Mucosa of descending colon (tissue), 3 donors: ENCODE measurements at regions not wholly inside any gene's neighbourhood (a gene's known extent, or its start where the extent isn't known, plus 50 kb on each side); places are given as distances from the start of the nearest gene placed in this dataset.

Source experiments
- ATAC-seq: fragments of 200-7000 bp; cut with Tn5 transposase; one replicate; pipeline ENCODE4 v1.9.1; 2020; ENCODE audit warnings: mild to moderate bottlenecking, moderate library complexity
- DNase-seq, 3 donors: peaks; one replicate each; pipeline ENCODE4 v3.0.0-alpha.2; 2020
- H3K36me3 ChIP-seq: fragments of 200-600 bp; one replicate; pipeline ENCODE4 v1.8.0; 2021; ENCODE audit warnings: low read depth, mild to moderate bottlenecking
- H3K4me1 ChIP-seq: fragments of 200-600 bp; one replicate; pipeline ENCODE4 v1.8.0; 2021; ENCODE audit warnings: low read depth, mild to moderate bottlenecking
- H3K4me3 ChIP-seq: fragments of 200-600 bp; one replicate; pipeline ENCODE4 v1.8.0; 2021; ENCODE audit warnings: mild to moderate bottlenecking
- H3K9me3 ChIP-seq: fragments of 200-600 bp; one replicate; pipeline ENCODE4 v1.8.0; 2021; ENCODE audit warnings: mild to moderate bottlenecking
- intact Hi-C, 2 donors: fragments of 100-400 bp; cut with DNase I in 1 of 2; cut with micrococcal nuclease in 1 of 2; formaldehyde crosslinking; loops; one replicate each; pipeline versions ENCODE4 v1.11.0 to v1.11.1; 2022; cut with DNase I, micrococcal nuclease
- TF ChIP-seq, protein P1 (sequence below): fragments of 200-600 bp; IDR thresholded peaks from one replicate; pipeline ENCODE4 v1.8.0; 2022; ENCODE audit warnings: antibody characterized with exemption, mild to moderate bottlenecking
- donor health status: DM: no; HTN: no; CAD: no; lungs with moderate emphysema.
- donor health status: DM: no; HTN: no; CAD: no.
- donor health status: DM: no; HTN: yes; CAD: no.

DNA sequence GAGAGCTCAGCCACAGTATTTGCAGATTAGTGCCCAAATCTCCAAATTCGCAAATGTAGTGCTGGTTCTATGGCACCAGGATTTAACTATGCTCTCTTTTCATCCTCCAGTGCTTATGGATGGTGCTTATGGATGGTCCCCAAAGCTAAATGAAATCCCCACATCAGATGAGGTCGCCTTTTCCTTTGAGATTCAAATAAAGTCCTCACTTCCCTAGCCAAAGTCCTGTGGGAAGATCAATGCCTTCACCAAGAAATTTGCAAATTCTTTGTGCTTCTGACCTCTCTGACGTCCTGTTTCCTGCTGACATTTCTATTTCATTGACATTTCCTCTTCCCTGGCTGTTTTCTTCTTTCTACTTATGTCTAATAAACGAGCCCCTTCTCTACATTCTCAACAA, 1077.0 kb upstream of the C9orf72 start:
- TF ChIP-seq, protein P1, sequence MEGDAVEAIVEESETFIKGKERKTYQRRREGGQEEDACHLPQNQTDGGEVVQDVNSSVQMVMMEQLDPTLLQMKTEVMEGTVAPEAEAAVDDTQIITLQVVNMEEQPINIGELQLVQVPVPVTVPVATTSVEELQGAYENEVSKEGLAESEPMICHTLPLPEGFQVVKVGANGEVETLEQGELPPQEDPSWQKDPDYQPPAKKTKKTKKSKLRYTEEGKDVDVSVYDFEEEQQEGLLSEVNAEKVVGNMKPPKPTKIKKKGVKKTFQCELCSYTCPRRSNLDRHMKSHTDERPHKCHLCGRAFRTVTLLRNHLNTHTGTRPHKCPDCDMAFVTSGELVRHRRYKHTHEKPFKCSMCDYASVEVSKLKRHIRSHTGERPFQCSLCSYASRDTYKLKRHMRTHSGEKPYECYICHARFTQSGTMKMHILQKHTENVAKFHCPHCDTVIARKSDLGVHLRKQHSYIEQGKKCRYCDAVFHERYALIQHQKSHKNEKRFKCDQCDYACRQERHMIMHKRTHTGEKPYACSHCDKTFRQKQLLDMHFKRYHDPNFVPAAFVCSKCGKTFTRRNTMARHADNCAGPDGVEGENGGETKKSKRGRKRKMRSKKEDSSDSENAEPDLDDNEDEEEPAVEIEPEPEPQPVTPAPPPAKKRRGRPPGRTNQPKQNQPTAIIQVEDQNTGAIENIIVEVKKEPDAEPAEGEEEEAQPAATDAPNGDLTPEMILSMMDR: no peak
- DNase-seq (no peak), ATAC-seq (no peak)
- H3K9me3 ChIP-seq: no peaks in the 10 kb centered on the region
- intact Hi-C loops: no loop called here
- no peaks in the 10 kb centered on the region for H3K4me1 ChIP-seq
- no peak overlapping the region for H3K4me3 ChIP-seq
- no peaks in the 10 kb centered on the region for H3K36me3 ChIP-seq

GRCh38 chr9:28651050-28651722, 1077.9 kb upstream of the C9orf72 start:
- H3K36me3 ChIP-seq: no peaks in the 10 kb centered on the region
- no peaks in the 10 kb centered on the region for H3K9me3 ChIP-seq
- intact Hi-C loops: no loop called here
- no peaks in the 10 kb centered on the region for H3K4me1 ChIP-seq
- no peak overlapping the region for H3K4me3 ChIP-seq
- no peak for DNase-seq
- TF ChIP-seq, protein P1: no peak
- ATAC-seq: no peak

DNA sequence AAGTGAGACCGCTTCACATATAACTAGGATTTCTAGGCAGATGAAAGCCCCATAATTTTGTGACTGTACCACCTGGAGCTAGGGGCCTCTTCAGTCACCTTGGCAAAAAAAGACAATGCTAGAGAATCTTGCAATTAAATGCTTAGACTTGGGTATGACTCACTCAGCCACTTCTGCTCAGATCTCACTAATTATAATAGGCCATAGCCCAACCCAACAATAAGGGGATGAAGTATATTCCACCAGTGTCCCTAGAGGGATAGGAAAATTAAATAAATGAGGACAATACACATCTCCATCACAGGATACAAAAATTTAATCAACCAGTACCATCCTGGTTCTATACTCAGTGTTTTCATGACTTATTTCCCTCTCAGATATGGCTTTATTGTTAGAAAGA, 1079.9 kb upstream of the C9orf72 start:
- no peak for DNase-seq
- TF ChIP-seq, protein P1: no peak
- Histone ChIP-seq H3K36me3 (no peaks in the 10 kb centered on the region), H3K4me1 (no peaks in the 10 kb centered on the region), H3K4me3 (no peak overlapping the region), H3K9me3 (no peaks in the 10 kb centered on the region)
- intact Hi-C loops: no loop called here
- ATAC-seq: no peak

DNA sequence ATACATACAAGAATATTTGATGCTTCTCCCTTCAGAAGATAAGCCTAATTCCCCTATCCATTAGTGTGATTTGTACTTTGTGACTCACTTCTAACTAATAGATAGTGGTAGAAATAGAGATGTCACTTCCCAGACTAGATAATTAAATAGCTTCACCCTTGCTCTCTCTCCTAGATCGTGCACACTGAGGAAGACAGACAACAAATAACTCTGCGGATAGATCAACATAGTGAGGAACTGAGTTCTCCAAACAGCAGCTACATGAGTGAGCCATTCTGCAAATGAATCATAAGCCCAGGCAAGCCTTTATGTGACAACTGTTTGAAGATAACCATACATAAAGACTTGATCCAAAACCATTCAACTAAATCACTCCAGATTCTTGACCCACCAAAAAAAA, 1083.4 kb upstream of the C9orf72 start:
- no peaks in the 10 kb centered on the region for H3K9me3 ChIP-seq
- H3K4me3 ChIP-seq: no peak overlapping the region
- H3K36me3 ChIP-seq: no peaks in the 10 kb centered on the region
- DNase-seq (no peak), ATAC-seq (no peak)
- H3K4me1 ChIP-seq: no peaks in the 10 kb centered on the region
- intact Hi-C loops: no loop called here
- TF ChIP-seq, protein P1: no peak

DNA sequence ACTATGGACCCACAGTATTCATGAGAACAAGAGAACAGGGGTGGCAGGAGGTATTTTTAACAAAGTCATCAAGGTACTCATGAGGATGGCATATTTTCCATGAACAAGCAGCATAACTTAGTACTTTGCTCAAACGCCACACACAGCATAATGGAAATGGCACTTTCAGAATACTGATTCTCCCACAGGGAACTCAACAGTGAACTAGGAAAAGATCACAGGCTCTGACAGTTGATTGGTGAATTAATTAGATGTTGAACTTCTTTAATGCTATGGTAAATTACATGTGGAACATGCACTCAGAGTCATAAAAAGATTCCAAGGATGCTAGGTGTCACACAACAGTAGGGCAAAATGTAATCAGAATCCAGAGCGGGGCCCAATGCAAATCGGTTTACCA, 1088.6 kb upstream of the C9orf72 start:
- TF ChIP-seq, protein P1: no peak

DNA sequence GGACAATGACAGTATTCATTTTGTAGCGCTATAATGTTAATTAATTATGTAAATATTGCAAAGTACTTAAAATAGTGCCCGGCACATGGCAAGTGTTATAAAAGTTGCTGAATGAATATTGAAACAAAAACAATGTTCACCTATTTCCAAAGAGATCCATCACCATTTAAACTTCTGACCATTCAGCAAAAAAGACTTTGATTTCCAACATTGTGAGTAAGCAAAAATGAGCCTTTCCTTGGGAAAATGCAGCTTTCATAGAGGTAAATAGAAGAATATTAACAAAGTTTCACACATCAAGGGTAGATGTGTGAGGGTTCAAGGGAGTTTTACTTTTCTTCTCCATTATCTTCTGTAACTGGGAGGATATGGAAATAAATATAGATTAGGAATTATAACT, 1089.4 kb upstream of the C9orf72 start:
- TF ChIP-seq, protein P1: no peak
- Histone ChIP-seq H3K36me3 (no peaks in the 10 kb centered on the region), H3K9me3 (no peaks in the 10 kb centered on the region), H3K4me3 (no peak overlapping the region), H3K4me1 (no peaks in the 10 kb centered on the region)
- no peak for ATAC-seq
- no peak for DNase-seq
- intact Hi-C loops: no loop called here

More for the DNA sequence above, 1088.6 kb upstream of the C9orf72 start:
- no peaks in the 10 kb centered on the region for H3K4me1 ChIP-seq
- intact Hi-C loops: no loop called here
- no peaks in the 10 kb centered on the region for H3K9me3 ChIP-seq
- ATAC-seq (no peak), DNase-seq (no peak)
- no peaks in the 10 kb centered on the region for H3K36me3 ChIP-seq
- H3K4me3 ChIP-seq: no peak overlapping the region
